ENCODE measurements at regions not wholly inside any gene's neighbourhood (a gene's known extent, or its start where the extent isn't known, plus 50 kb on each side); places are given as distances from the start of the nearest gene placed in this dataset.

GRCh38 chr7:340979-341694, 51.2 kb downstream of the FOXL3 start:
- DNase-seq = no peak

- DNase-seq = peak; percentile 53
Observed at GRCh38 chr7:341841-342638, 52.1 kb downstream of the FOXL3 start.

GRCh38 chr7:342681-343216, 52.8 kb downstream of the FOXL3 start:
- no peak for DNase-seq

- no peak for DNase-seq
Observed at GRCh38 chr7:343227-343822, 53.4 kb downstream of the FOXL3 start.

- no peak for DNase-seq
Observed at GRCh38 chr7:343864-344607, 54.1 kb downstream of the FOXL3 start.

- DNase-seq = no peak
Observed at GRCh38 chr7:344608-344994, 54.6 kb downstream of the FOXL3 start.

GRCh38 chr7:346116-346898, 56.3 kb downstream of the FOXL3 start:
- no peak for DNase-seq

GRCh38 chr7:347001-347590, 57.1 kb downstream of the FOXL3 start:
- no peak for DNase-seq

GRCh38 chr7:347644-348479, 57.9 kb downstream of the FOXL3 start:
- no peak for DNase-seq

GRCh38 chr7:348480-348844, 58.5 kb downstream of the FOXL3 start:
- DNase-seq = no peak

GRCh38 chr7:348962-349743, 59.2 kb downstream of the FOXL3 start:
- no peak for DNase-seq

- no peak for DNase-seq
Observed at GRCh38 chr7:351256-351655, 61.3 kb downstream of the FOXL3 start.

- no peak for DNase-seq
Observed at GRCh38 chr7:351681-352480, 61.9 kb downstream of the FOXL3 start.

GRCh38 chr7:353746-354325, 63.9 kb downstream of the FOXL3 start:
- no peak for DNase-seq

GRCh38 chr7:354597-355470, 64.9 kb downstream of the FOXL3 start:
- no peak for DNase-seq

- no peak for DNase-seq
Observed at GRCh38 chr7:355568-355967, 65.6 kb downstream of the FOXL3 start.

GRCh38 chr7:356087-356486, 66.1 kb downstream of the FOXL3 start:
- no peak for DNase-seq
